B cell (primary cell): ENCODE measurements at regions not wholly inside any gene's neighbourhood (a gene's known extent, or its start where the extent isn't known, plus 50 kb on each side); places are given as distances from the start of the nearest gene placed in this dataset.

ENCODE experiments used
- ATAC-seq: fragments of 200-7000 bp; cut with Tn5 transposase; one replicate; pipeline ENCODE4 v1.10.0; 2021; ENCODE audit warnings: low read depth, mild to moderate bottlenecking, moderate number of reproducible peaks, moderate library complexity
- CTCF ChIA-PET: fragments of 350-600 bp; sonication (Branson Sonifier 250); formaldehyde crosslinking; loops from one replicate; lab custom pipeline; 2021; ENCODE audit warnings: antibody characterized with exemption, inconsistent platforms; lab: Charles Lee
- POLR2A ChIA-PET: fragments of 350-600 bp; sonication (Branson Sonifier 250); formaldehyde crosslinking; loops from one replicate; lab custom pipeline; 2021; ENCODE audit warnings: antibody characterized with exemption; lab: Charles Lee
- DNase-seq: peaks from one replicate; pipeline ENCODE4 v3.0.0; 2013
- H2AFZ ChIP-seq: 2 replicates; pipeline ENCODE4 v1.6.1; 2012; ENCODE audit warnings: mild to moderate bottlenecking, low read depth, low read length; ENCODE audit not compliant: insufficient read depth, poor library complexity, severe bottlenecking
- H3K27ac ChIP-seq, 2 donors: 1 replicate in 1 of 2; 2 replicates in 1 of 2; pipeline ENCODE4 v1.5.1; 2012 to 2013; ENCODE audit warnings: low read length in 2 of 2, mild to moderate bottlenecking in 2 of 2, moderate library complexity in 1 of 2
- H3K27me3 ChIP-seq, 4 experiments: fragments of 200-600 bp in 1 of 4; sonication (generic) in 1 of 4; replicated peaks in 1 of 4; 1 replicate in 2 of 4; 2 replicates in 2 of 4; pipeline versions ENCODE4 v1.6.1 to v1.7.0; 2013 to 2016; ENCODE audit warnings: low read length in 3 of 4, mild to moderate bottlenecking in 2 of 4, mixed read lengths in 1 of 4, moderate library complexity in 1 of 4; ENCODE audit not compliant: insufficient read depth in 4 of 4, control insufficient read depth in 3 of 4; ENCODE audit errors: control extremely low read depth in 1 of 4
- H3K36me3 ChIP-seq, 2 experiments: replicated peaks in 1 of 2; 1 replicate in 1 of 2; 2 replicates in 1 of 2; pipeline versions ENCODE4 v1.6.1 to v1.7.1; 2013; ENCODE audit warnings: low read length in 1 of 2; ENCODE audit not compliant: insufficient read depth in 2 of 2, control insufficient read depth in 1 of 2; ENCODE audit errors: control extremely low read depth in 1 of 2, extremely low read depth in 1 of 2
- H3K4me1 ChIP-seq, 2 donors: fragments of 200-600 bp in 1 of 2; sonication (generic) in 1 of 2; 1 replicate in 1 of 2; 2 replicates in 1 of 2; pipeline versions ENCODE4 v1.5.1 to v1.6.1; 2013 to 2017; ENCODE audit warnings: low read length in 2 of 2; ENCODE audit not compliant: control insufficient read depth in 2 of 2, insufficient read depth in 2 of 2
- H3K4me2 ChIP-seq: replicated peaks from 2 replicates; pipeline ENCODE3; 2012; ENCODE audit warnings: mild to moderate bottlenecking, low read depth, low read length; ENCODE audit not compliant: poor library complexity, severe bottlenecking
- H3K4me3 ChIP-seq, 5 experiments: fragments of 200-600 bp in 1 of 5; sonication (generic) in 1 of 5; 1 replicate in 3 of 5; 2 replicates in 2 of 5; pipeline versions ENCODE4 v1.5.1 to v1.7.0; 2011 to 2016; ENCODE audit warnings: low read length in 4 of 5, mild to moderate bottlenecking in 4 of 5, low read depth in 2 of 5, control low read depth in 1 of 5, moderate library complexity in 1 of 5; ENCODE audit not compliant: insufficient read depth in 1 of 5; ENCODE audit errors: control extremely low read depth in 1 of 5, extremely low read depth in 1 of 5
- H3K79me2 ChIP-seq: fragments of 200-600 bp; sonication (generic); one replicate; pipeline ENCODE4 v1.6.0; 2016; ENCODE audit warnings: low read length; ENCODE audit not compliant: control insufficient read depth, insufficient read depth
- H3K9ac ChIP-seq: fragments of 200-600 bp; sonication (generic); 2 replicates; pipeline ENCODE4 v1.6.1; 2017; ENCODE audit warnings: mild to moderate bottlenecking, low read length, moderate library complexity
- H3K9me3 ChIP-seq, 3 donors: one replicate each; pipeline versions ENCODE4 v1.6.1 to v1.7.1; 2013; ENCODE audit warnings: low read length in 2 of 3; ENCODE audit not compliant: control insufficient read depth in 2 of 3, insufficient read depth in 1 of 3; ENCODE audit errors: control extremely low read depth in 1 of 3
- H4K20me1 ChIP-seq: 2 replicates; pipeline ENCODE4 v1.6.0; 2012; ENCODE audit warnings: mild to moderate bottlenecking, low read length; ENCODE audit not compliant: insufficient read depth, control insufficient read depth, poor library complexity, severe bottlenecking
- H3K27ac Mint-ChIP-seq: one replicate; pipeline ENCODE4 v1.8.0; 2021; ENCODE audit warnings: mixed read lengths
- H3K27me3 Mint-ChIP-seq: one replicate; pipeline ENCODE4 v1.8.0; 2021; ENCODE audit warnings: mixed read lengths
- H3K4me1 Mint-ChIP-seq: one replicate; pipeline ENCODE4 v1.8.0; 2021; ENCODE audit warnings: mixed read lengths
- H3K4me3 Mint-ChIP-seq: one replicate; pipeline ENCODE4 v1.8.0; 2021; ENCODE audit warnings: mixed read lengths
- H3K9me3 Mint-ChIP-seq: one replicate; pipeline ENCODE4 v1.8.0; 2022; ENCODE audit warnings: mixed read lengths; ENCODE audit not compliant: insufficient read depth
- CTCF ChIP-seq: fragments of 200-600 bp; IDR thresholded peaks from one replicate; pipeline ENCODE4 v1.8.0; 2022; ENCODE audit warnings: antibody characterized with exemption, mild to moderate bottlenecking
- EZH2 ChIP-seq: IDR thresholded peaks from 2 replicates; pipeline ENCODE4 v1.6.1; 2012; ENCODE audit warnings: borderline replicate concordance, low read depth, mild to moderate bottlenecking, moderate library complexity, low read length; ENCODE audit not compliant: insufficient read depth, poor library complexity, severe bottlenecking
- WGBS: methylation state at CpG from one replicate; pipeline ENCODE4 v1.1.5; 2013; ENCODE audit warnings: missing lambda C conversion rate; ENCODE audit not compliant: insufficient coverage; 5-methylcytosine and 5-hydroxymethylcytosine counted together
- intact Hi-C: fragments of 100-400 bp; cut with micrococcal nuclease; formaldehyde crosslinking; loops from one replicate; pipeline ENCODE4 v1.10.0; 2022

GRCh38 chr6:66687611-66688140, 980.6 kb upstream of the EYS start:
- CTCF ChIA-PET, result no interaction called here
- H3K4me3 ChIP-seq, result no peak overlapping the region

GRCh38 chr6:66675906-66676305, 968.9 kb upstream of the EYS start:
- H3K27ac Mint-ChIP-seq, result no peak overlapping the region
- Histone ChIP-seq H3K4me1 (no peaks in the 10 kb centered on the region), H3K27ac (no peak overlapping the region), H3K79me2 (no peaks in the 10 kb centered on the region), H3K4me3 (no peak overlapping the region), H3K36me3 (no peaks in the 10 kb centered on the region), H3K27me3 (no peaks in the 10 kb centered on the region), H3K9me3 (no peaks in the 10 kb centered on the region), H3K9ac (no peak overlapping the region), H2AFZ (no peak overlapping the region), H4K20me1 (no peaks in the 10 kb centered on the region), H3K4me2 (no peak overlapping the region)
- no peak for ATAC-seq
- intact Hi-C loops, result no loop called here
- TF ChIP-seq EZH2 (no peak), CTCF (no peak)
- H3K4me1 Mint-ChIP-seq, result no peaks in the 10 kb centered on the region
- H3K4me3 Mint-ChIP-seq, result no peak overlapping the region
- ChIA-PET CTCF (no interaction called here), POLR2A (no interaction called here)
- no peaks in the 10 kb centered on the region for H3K27me3 Mint-ChIP-seq
- peaks cover 5% of the 10 kb centered on the region for H3K9me3 Mint-ChIP-seq
- no peak for DNase-seq
- 83% methylated on average over 1 of the region's 5 CpGs for WGBS

More at GRCh38 chr6:66687611-66688140, 980.6 kb upstream of the EYS start:
- H2AFZ ChIP-seq, result no peak overlapping the region
- intact Hi-C loops, result no loop called here
- H3K4me1 Mint-ChIP-seq, result no peaks in the 10 kb centered on the region
- H3K9me3 Mint-ChIP-seq, result peaks cover 3% of the 10 kb centered on the region
- H3K27me3 ChIP-seq, result no peaks in the 10 kb centered on the region
- no peak for TF ChIP-seq EZH2
- no peak for TF ChIP-seq CTCF
- no peak overlapping the region for H3K4me3 Mint-ChIP-seq
- H3K4me1 ChIP-seq, result no peaks in the 10 kb centered on the region
- no peak overlapping the region for H3K27ac ChIP-seq
- no CpG with 5 or more reads among the region's 3 CpGs for WGBS
- H3K9me3 ChIP-seq, result peaks cover 0 to 8% (median 5%) of the 10 kb centered on the region in 3 donors
- no peaks in the 10 kb centered on the region for H4K20me1 ChIP-seq
- no peaks in the 10 kb centered on the region for H3K27me3 Mint-ChIP-seq
- H3K9ac ChIP-seq, result no peak overlapping the region
- no peak overlapping the region for H3K27ac Mint-ChIP-seq
- DNase-seq (no peak), ATAC-seq (no peak)
- POLR2A ChIA-PET, result no interaction called here
- H3K4me2 ChIP-seq, result no peak overlapping the region
- H3K79me2 ChIP-seq, result no peaks in the 10 kb centered on the region
- no peaks in the 10 kb centered on the region for H3K36me3 ChIP-seq
